CD4-positive, alpha-beta T cell treated with Interleukin-21 for 1 hour (primary cell): ENCODE measurements at regions not wholly inside any gene's neighbourhood (a gene's known extent, or its start where the extent isn't known, plus 50 kb on each side); places are given as distances from the start of the nearest gene placed in this dataset.

Experiments used
- DNase-seq: peaks from one replicate; pipeline ENCODE4 v3.0.0-alpha.2; 2020

- DNase-seq: no peak
These were observed 1755.5 kb downstream of the PCDH19 start for GRCh38 chrX:98654565-98654964.
